Endothelial cell of umbilical vein (primary cell): ENCODE measurements at regions not wholly inside any gene's neighbourhood (a gene's known extent, or its start where the extent isn't known, plus 50 kb on each side); places are given as distances from the start of the nearest gene placed in this dataset.

Source experiments
- JUN ChIP-seq: IDR thresholded peaks from 2 replicates; pipeline ENCODE4 v1.6.1; 2011; ENCODE audit warnings: borderline replicate concordance, low read depth; ENCODE audit not compliant: insufficient read length, insufficient read depth
- MYC ChIP-seq: IDR thresholded peaks from one replicate; pipeline ENCODE4 v1.6.1; 2011; ENCODE audit warnings: mild to moderate bottlenecking, low read depth, low read length
- POLR2A ChIP-seq: IDR thresholded peaks from 2 replicates; pipeline ENCODE4 v1.6.1; 2012; ENCODE audit warnings: low read depth, mild to moderate bottlenecking, control low read depth, low read length
- POLR2AphosphoS5 ChIP-seq: IDR thresholded peaks from 2 replicates; pipeline ENCODE4 v1.6.1; 2012; ENCODE audit warnings: low read depth, mild to moderate bottlenecking, control low read depth, low read length, moderate library complexity; ENCODE audit not compliant: insufficient read depth
- TF ChIP-seq, protein P1 (sequence below), 2 donors: IDR thresholded peaks; 1 replicate in 1 of 2; 2 replicates in 1 of 2; pipeline ENCODE4 v1.5.1; 2011; ENCODE audit warnings: low read length in 2 of 2, mild to moderate bottlenecking in 2 of 2, moderate library complexity in 2 of 2, control low read depth in 1 of 2, inconsistent platforms in 1 of 2, low read depth in 1 of 2; ENCODE audit not compliant: insufficient read depth in 1 of 2; ENCODE audit errors: extremely low read depth in 1 of 2

DNA sequence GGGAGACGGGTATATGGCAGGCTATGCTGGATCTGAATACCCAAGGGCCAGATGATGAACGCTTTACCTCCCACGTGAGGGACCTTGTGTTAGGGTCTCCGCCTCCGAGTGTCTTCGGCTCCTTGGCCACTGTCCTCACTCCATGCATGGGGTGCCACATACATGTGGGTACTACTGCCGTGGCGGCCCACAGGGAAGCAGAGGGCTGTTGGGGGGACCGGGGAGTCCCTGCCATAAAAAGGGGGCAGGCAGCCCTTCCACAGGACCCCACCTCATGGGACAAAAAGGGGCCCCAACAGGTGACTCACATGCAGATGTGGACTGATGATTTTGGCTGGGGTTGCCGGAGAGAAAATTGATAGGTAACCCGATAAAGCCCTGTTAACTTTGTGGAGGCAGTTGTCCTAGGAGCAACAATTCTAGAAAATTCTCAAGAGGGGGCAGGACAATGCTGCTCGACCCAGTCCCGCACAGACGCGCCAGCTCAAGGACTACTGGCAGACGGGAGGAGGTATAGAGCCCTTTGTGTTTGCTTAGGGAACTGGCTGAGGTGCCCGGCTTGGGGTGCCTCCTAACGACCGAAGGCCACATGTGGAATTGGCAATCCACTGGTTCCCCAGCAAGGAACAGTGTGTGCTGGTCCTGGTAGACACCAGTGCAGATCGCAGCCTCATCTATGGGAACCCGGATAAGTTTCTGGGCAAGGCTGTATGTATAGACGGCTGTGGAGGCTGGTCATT is 695.7 kb upstream of the AGA start:
- no peak for TF ChIP-seq JUN
- TF ChIP-seq, protein P1, sequence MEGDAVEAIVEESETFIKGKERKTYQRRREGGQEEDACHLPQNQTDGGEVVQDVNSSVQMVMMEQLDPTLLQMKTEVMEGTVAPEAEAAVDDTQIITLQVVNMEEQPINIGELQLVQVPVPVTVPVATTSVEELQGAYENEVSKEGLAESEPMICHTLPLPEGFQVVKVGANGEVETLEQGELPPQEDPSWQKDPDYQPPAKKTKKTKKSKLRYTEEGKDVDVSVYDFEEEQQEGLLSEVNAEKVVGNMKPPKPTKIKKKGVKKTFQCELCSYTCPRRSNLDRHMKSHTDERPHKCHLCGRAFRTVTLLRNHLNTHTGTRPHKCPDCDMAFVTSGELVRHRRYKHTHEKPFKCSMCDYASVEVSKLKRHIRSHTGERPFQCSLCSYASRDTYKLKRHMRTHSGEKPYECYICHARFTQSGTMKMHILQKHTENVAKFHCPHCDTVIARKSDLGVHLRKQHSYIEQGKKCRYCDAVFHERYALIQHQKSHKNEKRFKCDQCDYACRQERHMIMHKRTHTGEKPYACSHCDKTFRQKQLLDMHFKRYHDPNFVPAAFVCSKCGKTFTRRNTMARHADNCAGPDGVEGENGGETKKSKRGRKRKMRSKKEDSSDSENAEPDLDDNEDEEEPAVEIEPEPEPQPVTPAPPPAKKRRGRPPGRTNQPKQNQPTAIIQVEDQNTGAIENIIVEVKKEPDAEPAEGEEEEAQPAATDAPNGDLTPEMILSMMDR (IDR thresholded peaks at IDR 0.05; ENCODE audit: extremely low read depth in 1 of 2, insufficient read depth in 1 of 2, low read depth in 1 of 2, low read length in 2 of 2) = no peak
- no peak for TF ChIP-seq MYC
- no peak for TF ChIP-seq POLR2AphosphoS5
- TF ChIP-seq POLR2A = no peak
